GM21825 (cell line): ENCODE measurements at regions not wholly inside any gene's neighbourhood (a gene's known extent, or its start where the extent isn't known, plus 50 kb on each side); places are given as distances from the start of the nearest gene placed in this dataset.

ENCODE experiments used
- ATAC-seq: cut with Tn5 transposase; IDR thresholded peaks from one replicate; pipeline ENCODE4 v1.9.1; 2021; ENCODE audit warnings: mild to moderate bottlenecking, moderate library complexity; ENCODE audit not compliant: unreplicated experiment

DNA sequence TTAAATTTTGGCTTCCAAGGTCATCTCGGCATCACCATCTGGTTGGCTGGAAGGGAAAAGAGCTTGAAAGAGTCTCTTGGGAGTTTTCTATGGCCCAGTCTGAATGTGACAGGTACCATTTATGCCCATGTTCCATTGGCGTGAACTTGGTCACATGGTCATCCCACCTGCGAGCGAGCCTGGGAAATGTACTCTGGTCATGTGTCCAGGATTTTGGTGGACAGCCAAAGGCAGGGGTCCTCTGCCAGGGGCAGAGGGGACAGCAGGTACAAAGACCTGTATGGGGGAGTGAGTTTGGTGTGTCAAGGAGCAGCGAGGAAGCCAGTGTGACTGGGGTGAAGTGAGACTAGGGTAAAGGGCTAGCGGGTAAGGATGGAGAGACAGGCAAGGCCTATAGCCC is 112.6 kb downstream of the CDC5L start:
- ATAC-seq, result no peak

DNA sequence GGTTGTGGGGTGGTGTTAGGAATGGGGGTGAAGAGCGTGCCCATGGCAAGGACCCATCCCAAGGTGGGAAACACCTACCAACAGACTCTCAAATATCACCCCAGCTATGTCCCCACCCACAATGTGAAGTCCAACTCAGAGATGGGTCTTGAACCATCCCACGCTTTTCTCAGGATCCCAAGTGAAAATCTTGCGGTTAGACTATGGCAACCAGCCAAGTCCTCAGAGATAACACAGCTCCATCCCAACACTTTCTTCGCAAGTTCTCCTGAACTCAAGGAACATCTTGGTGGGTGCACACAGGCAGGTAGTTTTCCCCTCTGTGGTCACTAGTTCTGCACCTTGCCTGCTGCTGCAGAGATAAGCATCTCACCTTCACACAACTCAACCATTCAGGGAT is 116.0 kb downstream of the CDC5L start:
- ATAC-seq, result no peak

- no peak for ATAC-seq
Measured at GRCh38 chr6:44504301-44504791, 116.8 kb downstream of the CDC5L start.

- no peak for ATAC-seq
Measured at GRCh38 chr6:44505751-44506150, 118.2 kb downstream of the CDC5L start.

GRCh38 chr6:44507014-44507413 is 119.5 kb downstream of the CDC5L start:
- ATAC-seq, result no peak

- no peak for ATAC-seq
Measured at GRCh38 chr6:44508646-44509045, 121.1 kb downstream of the CDC5L start.

- ATAC-seq, result no peak
Measured at GRCh38 chr6:44511126-44511525, 123.6 kb downstream of the CDC5L start.

DNA sequence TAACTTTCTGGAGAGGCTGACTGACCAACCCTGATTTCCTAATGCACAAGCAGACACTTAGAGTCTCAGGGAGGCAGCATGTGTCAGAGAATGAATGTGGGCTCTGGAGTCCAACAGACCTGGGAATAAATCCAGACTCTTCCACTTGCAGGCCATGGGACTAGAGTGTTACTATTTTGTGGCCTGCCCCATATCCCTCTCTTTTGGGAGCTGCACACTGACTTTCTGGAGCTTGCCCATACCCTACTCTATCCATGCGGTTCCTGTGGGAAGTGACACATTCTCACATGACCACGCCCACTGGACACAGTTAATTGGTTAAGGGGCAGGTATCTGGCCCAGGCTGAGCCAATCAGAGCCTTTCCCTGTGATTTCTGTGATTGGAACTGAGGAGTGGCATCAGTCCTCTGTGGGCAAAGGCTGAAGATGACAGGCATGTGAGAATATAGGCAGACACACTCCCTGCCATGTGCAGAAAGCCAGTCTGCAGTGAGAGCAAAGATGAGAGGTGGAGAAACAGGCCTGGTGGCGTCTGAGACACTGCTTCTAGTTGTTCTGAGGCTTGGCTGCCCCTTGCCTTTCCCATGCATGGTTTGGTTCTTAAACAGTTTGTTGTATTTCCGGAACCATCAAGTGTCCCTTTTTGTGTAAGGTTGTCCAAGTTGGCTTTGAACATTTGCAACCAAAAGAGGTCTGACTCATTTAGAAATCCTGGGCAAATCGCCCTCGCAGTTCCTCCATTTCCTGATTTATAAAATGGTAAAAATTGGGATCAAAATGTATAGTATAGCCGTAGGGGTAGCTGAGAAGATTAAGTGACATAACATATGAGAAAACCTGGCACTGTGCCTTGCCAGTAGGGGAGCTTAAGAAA is 125.6 kb downstream of the CDC5L start:
- ATAC-seq, result no peak

DNA sequence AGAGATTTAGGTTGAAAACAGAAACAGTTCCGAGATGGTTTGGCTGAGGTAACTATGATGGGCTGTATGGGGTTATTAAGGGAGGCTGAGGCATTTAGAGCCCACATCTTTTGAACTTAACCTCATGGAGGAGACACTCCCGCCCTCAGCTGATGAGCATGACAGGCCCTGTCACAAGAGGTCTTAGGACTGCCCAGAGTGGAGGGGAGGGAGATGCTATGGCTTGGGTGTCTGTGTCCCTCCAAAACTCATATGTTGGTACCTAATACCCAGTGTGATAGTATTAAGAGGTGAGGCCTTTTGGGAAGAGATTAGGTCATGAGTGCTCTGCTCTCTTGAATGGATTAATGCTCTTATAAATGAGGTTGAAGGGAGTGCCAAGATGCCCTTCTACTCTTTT is 126.6 kb downstream of the CDC5L start:
- no peak for ATAC-seq

DNA sequence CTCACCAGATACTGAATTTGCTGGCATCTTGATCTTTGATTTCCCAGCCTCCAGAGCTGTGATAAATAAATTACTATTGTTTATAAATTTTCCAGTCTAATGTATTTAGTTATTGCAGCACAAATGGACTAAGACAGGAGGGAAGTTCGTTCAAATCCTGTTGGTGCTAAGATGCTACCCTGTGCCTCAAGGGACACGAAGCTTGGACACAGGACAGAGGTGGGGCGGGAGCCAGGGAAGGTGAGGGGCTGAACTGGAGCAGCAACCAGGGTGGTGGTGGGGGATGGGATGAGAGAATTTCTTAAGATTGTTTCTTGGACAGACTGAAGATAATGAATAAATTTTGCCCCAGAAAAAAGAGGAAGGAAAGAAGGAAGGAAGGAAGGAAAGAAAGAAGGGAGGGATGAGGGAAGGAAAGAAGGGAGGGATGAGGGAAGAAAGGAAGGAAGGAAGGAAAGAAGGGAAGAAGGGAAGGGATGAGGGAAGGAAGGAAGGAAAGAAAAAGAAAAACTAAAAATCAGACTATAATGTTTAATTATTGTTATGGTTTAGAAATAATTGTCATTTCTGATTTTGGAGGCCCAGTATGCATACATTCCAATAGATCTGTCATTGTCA is 127.2 kb downstream of the CDC5L start:
- no peak for ATAC-seq

- ATAC-seq, result no peak
Measured at GRCh38 chr6:44522871-44523270, 135.4 kb downstream of the CDC5L start.

DNA sequence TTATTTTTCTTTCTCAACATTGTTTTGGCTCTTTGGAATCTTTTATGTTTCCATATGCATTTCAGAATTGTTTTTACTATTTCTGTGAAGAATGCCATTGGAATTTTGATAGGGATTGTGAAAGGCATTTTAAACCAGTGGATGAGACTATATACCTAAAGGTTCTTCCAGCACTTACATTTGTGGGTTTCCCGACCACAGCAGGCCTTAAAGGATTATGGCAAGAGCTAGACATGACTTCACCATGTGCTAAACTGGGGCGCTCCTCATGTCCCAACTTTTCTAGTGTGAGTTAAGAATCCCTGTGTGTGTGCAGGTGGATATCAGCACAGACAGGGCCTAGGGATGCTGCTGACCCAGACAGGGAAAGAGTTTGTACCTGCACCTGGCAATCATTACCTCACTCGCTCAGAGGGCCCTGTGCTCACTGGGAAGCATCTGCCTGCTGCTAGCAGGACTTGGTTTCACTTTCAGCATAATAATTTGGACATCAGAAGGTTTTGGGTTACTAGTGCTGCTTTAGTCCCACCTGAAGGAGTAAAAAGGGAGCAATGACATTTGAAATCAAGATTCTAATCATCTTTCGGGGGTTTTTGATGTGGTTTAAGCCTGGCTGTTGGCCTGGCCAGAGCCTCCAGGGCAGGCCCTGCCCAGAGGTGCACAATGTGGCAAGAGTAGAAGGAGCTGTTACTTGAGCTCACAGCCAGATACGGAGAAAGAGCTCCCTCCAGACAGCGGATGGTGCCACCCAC is 137.1 kb downstream of the CDC5L start:
- ATAC-seq, result no peak

DNA sequence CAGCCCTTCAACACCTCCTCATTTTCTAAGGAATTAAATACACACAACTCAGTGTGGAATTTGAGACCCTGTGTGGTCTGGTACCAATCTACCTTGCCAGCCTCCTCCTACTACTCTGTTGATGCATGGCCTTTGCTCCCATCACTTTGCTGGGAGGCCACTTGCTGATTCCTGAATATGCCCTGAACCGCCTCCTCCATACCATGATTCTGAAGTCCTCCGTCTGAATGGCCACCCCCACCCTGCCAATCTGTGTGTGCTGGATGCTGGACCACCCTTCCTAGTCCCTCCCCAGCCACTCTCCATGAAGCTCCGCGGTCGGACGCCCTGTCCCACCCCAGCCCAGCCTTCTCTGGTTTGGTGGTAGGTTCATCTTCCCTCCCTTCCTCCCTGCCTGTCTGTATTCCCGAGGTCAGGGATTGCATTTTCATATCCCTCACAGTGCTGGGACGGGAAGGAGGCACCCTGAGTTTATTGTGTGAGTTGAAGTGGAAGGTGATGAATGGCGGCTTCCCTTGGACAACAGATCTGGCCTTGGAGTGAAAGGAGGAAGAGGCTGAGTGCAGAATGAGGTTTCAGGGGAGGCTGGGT is 138.3 kb downstream of the CDC5L start:
- no peak for ATAC-seq

GRCh38 chr6:44527181-44527580 is 139.7 kb downstream of the CDC5L start:
- ATAC-seq, result no peak

DNA sequence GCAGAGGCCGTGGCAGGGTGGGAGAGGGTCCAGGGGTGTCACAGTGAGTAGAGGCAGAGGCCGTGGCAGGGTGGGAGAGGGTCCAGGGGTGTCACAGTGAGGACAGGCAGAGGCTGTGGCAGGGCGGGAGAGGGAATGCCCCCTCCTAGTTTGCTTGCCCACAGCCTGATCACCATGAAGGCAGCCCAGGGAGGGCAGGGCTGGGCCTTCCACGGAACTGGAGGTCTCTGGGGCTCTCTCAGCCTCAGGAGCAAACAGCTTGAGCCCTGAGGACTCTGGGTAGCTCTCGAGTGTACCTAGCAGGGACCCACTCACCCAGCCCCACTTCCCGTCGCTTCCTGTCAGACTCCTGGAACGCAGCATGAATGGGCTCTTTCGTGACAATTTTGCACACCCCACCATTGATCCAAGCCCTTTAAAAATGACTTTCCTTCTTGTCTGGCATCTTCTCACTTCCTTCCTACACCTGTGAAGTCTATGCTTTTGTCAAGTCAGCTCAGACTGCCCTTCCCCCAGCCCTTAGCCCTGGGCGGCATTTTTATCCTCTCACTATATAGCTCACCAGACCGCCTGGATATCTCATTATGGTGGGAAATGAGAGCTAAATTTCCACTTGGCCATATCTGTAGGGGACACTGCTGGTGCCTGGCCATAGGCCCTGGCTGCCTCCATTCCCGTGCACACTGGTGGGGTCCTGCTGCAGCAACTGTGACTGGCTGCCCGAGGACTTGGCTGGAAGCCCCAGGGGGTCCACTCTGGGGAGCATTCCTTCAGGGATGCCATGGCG is 140.3 kb downstream of the CDC5L start:
- no peak for ATAC-seq

- no peak for ATAC-seq
Measured at GRCh38 chr6:44528370-44528644, 140.8 kb downstream of the CDC5L start.

- ATAC-seq, result no peak
Measured at GRCh38 chr6:44528716-44529115, 141.2 kb downstream of the CDC5L start.

- ATAC-seq, result no peak
Measured at GRCh38 chr6:44529146-44529905, 141.8 kb downstream of the CDC5L start.

GRCh38 chr6:44530209-44530909 is 142.9 kb downstream of the CDC5L start:
- ATAC-seq, result no peak

DNA sequence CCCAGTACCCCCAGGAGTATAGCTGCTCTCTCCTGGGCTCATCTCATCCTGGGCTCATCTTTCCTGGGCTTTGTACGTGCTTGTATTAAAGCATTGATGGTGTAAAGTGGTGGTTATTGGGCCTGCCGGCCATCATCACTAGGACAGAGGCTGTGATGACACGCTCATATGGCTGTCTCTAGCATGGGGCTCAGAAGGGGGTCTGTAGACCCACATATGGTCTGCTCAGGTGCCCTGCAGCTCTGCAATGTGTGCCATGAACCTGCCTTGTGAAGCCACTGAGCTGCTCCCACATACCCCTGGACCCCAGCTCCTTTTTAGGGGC is 143.4 kb downstream of the CDC5L start:
- no peak for ATAC-seq
